AG10803 (cell line): ENCODE measurements at regions not wholly inside any gene's neighbourhood (a gene's known extent, or its start where the extent isn't known, plus 50 kb on each side); places are given as distances from the start of the nearest gene placed in this dataset.

Experiments used
- DNase-seq: peaks from one replicate; pipeline ENCODE4 v3.0.0; 2010; ENCODE audit warnings: low read depth
- H3K4me3 ChIP-seq: 2 replicates; pipeline ENCODE4 v1.5.1; 2011; ENCODE audit warnings: mild to moderate bottlenecking, low read length, control low read depth
- TF ChIP-seq, protein P1 (sequence below): conservative IDR thresholded peaks from 2 replicates; pipeline ENCODE4 v1.5.1; 2011; ENCODE audit warnings: mild to moderate bottlenecking, low read length, control low read depth, inconsistent platforms

GRCh38 chr10:27391916-27392315 is 112.2 kb upstream of the RAB18 start:
- DNase-seq, result no peak
- TF ChIP-seq, protein P1, sequence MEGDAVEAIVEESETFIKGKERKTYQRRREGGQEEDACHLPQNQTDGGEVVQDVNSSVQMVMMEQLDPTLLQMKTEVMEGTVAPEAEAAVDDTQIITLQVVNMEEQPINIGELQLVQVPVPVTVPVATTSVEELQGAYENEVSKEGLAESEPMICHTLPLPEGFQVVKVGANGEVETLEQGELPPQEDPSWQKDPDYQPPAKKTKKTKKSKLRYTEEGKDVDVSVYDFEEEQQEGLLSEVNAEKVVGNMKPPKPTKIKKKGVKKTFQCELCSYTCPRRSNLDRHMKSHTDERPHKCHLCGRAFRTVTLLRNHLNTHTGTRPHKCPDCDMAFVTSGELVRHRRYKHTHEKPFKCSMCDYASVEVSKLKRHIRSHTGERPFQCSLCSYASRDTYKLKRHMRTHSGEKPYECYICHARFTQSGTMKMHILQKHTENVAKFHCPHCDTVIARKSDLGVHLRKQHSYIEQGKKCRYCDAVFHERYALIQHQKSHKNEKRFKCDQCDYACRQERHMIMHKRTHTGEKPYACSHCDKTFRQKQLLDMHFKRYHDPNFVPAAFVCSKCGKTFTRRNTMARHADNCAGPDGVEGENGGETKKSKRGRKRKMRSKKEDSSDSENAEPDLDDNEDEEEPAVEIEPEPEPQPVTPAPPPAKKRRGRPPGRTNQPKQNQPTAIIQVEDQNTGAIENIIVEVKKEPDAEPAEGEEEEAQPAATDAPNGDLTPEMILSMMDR, result no peak
- no peak overlapping the region for H3K4me3 ChIP-seq

DNA sequence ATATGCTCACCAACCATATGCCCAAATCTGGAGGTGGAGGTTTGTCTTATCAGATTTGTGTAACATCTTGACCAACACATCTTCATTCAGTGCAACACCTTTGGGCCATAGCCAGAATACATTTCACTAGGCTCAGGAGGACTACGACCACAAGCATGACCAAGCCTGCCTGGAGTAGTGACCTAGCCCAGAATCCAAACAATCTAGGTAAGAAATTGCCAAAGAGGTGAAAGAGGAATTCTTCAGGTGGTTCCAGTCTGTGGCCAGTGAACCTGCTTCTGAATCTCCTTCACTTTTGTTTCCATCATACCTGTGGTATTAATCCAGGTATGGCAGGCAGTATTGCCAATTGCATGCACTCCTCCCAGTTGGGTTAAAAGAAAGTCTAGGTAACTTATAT is 112.8 kb upstream of the RAB18 start:
- H3K4me3 ChIP-seq, result no peak overlapping the region
- TF ChIP-seq, protein P1, result no peak
- DNase-seq, result no peak

DNA sequence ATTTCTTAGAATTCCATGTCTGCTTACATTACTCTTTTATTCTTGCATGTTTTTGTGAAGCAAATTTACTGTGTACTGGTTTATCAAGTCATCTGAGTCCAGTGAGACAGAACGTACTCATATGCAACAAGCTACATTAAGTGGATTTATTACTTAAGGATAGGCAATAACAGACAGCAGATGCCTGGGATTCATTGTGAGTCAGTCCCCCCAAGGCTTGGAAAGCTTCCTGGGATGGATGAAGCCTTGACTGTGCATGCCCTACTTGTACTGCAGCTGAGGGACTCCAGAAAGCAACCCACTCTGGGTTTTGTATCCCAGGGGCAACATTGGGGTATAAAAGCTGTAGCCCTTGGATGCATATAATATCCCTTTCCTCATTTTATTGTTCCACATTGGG is 113.4 kb upstream of the RAB18 start:
- TF ChIP-seq, protein P1, result no peak
- DNase-seq, result peak; percentile 52
- H3K4me3 ChIP-seq, result no peak overlapping the region

DNA sequence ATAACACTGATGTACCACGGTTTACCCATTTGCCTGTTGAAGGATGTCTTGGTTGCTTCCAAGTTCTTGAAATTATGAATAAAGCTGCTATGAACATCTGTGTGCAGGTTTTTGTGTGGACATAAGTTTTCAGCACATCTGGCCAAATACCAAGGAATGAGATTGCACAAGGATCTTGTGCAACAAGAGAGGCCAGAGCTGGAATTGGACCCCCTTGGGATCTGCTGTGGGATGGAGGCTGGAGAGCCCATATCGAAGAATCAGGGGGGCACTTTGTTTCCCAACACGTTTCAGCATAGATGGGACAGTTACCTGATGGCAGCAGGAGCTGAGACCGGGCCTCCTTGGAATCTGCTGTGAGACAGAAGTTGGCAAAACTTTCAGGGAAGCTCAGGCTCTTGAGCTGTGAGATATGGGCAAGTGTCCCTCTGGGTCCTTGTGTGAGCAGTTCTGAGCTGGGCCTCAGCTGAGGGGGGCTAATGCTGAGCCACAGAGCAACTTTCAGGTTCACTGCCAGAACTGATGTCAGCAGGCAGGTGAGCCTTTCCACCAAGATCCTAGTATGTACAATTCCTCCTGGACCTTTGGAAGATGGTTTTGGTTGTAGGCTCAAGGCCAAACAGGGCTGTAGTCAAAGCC is 115.2 kb upstream of the RAB18 start:
- TF ChIP-seq, protein P1, result no peak
- DNase-seq, result peak; percentile 60
- no peak overlapping the region for H3K4me3 ChIP-seq

DNA sequence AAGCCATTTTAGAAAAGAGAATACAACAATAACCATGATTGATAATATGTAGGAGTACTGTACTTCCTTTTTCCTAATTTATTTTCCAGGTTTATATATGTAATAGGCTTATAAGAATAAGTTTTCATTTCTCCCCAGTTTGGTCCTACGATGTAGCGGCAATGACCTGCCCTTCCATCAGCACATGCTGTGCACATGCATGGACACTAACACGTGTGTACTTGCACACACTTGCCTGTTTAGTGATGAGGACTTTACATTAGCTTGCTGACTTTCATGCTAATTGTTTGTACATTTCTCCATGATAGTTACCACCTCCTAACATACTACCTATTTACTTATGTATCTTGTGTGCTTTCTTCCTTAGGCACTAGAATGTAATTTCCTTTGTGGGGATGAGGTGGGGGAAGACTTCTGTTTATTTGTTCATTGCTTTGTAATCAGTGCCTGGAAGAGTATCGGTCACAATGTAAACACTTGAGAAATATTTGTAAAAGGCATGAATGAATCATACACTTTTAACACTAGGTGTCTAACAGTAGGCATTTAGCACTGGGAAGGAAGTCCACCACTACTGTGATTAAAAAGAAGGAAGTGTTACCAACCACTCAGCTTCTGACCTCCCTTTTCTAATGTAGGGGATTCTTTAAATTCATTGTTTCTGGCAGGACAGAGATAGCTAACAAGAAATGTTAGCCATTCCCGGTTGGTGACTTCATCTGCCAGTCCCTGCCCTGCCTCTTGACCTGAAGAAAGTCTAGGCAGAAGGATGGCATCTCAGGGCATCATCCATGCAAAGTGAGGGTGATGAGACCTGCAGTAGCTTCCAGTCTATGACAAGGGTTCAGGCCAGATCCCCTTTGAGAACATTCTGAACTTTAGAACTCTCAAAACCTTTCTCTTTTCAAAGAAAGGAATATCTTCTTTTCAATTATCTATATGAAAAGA is 120.2 kb upstream of the RAB18 start:
- no peak overlapping the region for H3K4me3 ChIP-seq
- no peak for DNase-seq
- TF ChIP-seq, protein P1, result no peak

DNA sequence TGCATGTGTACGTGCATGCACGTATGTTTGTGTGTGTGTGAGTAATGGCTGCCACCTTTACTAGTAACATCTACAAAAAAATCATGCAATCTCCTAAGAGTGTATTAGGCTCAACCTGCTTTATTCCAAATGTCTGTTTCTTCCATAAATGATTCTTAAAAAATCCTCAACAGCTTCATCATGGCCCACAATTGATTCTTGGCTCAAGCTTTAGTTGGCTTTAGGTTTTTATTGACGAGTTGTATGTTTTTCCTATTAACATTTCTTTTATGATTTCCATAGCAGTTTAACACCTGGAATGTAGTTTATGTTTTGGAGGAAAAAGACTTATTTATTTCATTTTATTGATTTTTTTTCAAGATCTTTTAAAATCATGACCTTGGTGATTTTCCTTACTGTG is 121.9 kb upstream of the RAB18 start:
- H3K4me3 ChIP-seq, result no peak overlapping the region
- TF ChIP-seq, protein P1, result no peak
- no peak for DNase-seq
